ENCODE measurements at regions not wholly inside any gene's neighbourhood (a gene's known extent, or its start where the extent isn't known, plus 50 kb on each side); places are given as distances from the start of the nearest gene placed in this dataset.

GRCh38 chrX:1894740-1895139 lies 279.9 kb downstream of the ASMT start:
- Histone ChIP-seq H3K4me3 (no peak overlapping the region), H3K27me3 (peaks cover 0 to 17% (median 0%) of the 10 kb centered on the region in 4 donors), H3K4me1 (no peaks in the 10 kb centered on the region), H3K9me3 (no peaks in the 10 kb centered on the region), H3K36me3 (no peaks in the 10 kb centered on the region), H3K27ac (replicated peaks in 1 of 4) (no peak overlapping the region)
- 61% methylated on average over 17 of the region's 17 CpGs for WGBS
- TF ChIP-seq POLR2A (IDR thresholded peaks at IDR 0.05; ENCODE audit: low read depth): no peak
- TF ChIP-seq POLR2AphosphoS5 (IDR thresholded peaks at IDR 0.05): no peak
- no peak for TF ChIP-seq EP300 (IDR thresholded peaks at IDR 0.05)
- no peak for TF ChIP-seq CTCF (IDR thresholded peaks at IDR 0.05)
- intact Hi-C loops (cut with DNase I): no loop called here
- DNase-seq (ENCODE audit: extremely low spot score): no peak

- TF ChIP-seq CTCF (IDR thresholded peaks at IDR 0.05): no peak
- TF ChIP-seq POLR2A (IDR thresholded peaks at IDR 0.05; ENCODE audit: low read depth): no peak
- no peak for TF ChIP-seq POLR2AphosphoS5 (IDR thresholded peaks at IDR 0.05)
- no peak for TF ChIP-seq EP300 (IDR thresholded peaks at IDR 0.05)
- intact Hi-C loops (cut with DNase I): no loop called here
- Histone ChIP-seq H3K27me3 (peaks cover 0 to 18% (median 0%) of the 10 kb centered on the region in 4 donors), H3K27ac (replicated peaks in 1 of 4) (no peak overlapping the region), H3K36me3 (no peaks in the 10 kb centered on the region), H3K4me1 (no peaks in the 10 kb centered on the region), H3K9me3 (no peaks in the 10 kb centered on the region), H3K4me3 (no peak overlapping the region)
- no peak for DNase-seq (ENCODE audit: extremely low spot score)
Observed at GRCh38 chrX:1895583-1895982, 280.7 kb downstream of the ASMT start.

- no peak for TF ChIP-seq CTCF (IDR thresholded peaks at IDR 0.05)
- no peak for TF ChIP-seq POLR2A (IDR thresholded peaks at IDR 0.05; ENCODE audit: low read depth)
- TF ChIP-seq EP300 (IDR thresholded peaks at IDR 0.05): no peak
- TF ChIP-seq POLR2AphosphoS5 (IDR thresholded peaks at IDR 0.05): no peak
- Histone ChIP-seq H3K27me3 (peaks cover 0 to 36% (median 0%) of the 10 kb centered on the region in 4 donors), H3K36me3 (no peaks in the 10 kb centered on the region), H3K4me1 (no peaks in the 10 kb centered on the region), H3K9me3 (no peaks in the 10 kb centered on the region), H3K27ac (replicated peaks in 1 of 4) (no peak overlapping the region), H3K4me3 (no peak overlapping the region)
- WGBS: 61% methylated on average over 7 of the region's 12 CpGs
- no peak for DNase-seq (ENCODE audit: extremely low spot score)
- intact Hi-C loops (cut with DNase I): no loop called here
Observed at GRCh38 chrX:1899841-1900240, 285.0 kb downstream of the ASMT start.

- WGBS: 64% methylated on average over 7 of the region's 7 CpGs
- DNase-seq (ENCODE audit: extremely low spot score): no peak
- TF ChIP-seq EP300 (IDR thresholded peaks at IDR 0.05) (no peak), POLR2A (IDR thresholded peaks at IDR 0.05; ENCODE audit: low read depth) (no peak), CTCF (IDR thresholded peaks at IDR 0.05) (no peak), POLR2AphosphoS5 (IDR thresholded peaks at IDR 0.05) (no peak)
Observed at GRCh38 chrX:1902901-1903235, 288.0 kb downstream of the ASMT start.

GRCh38 chrX:1903236-1903935 lies 288.5 kb downstream of the ASMT start:
- H3K27me3 ChIP-seq: peaks cover 0 to 29% (median 0%) of the 10 kb centered on the region in 4 donors
- no peaks in the 10 kb centered on the region for H3K36me3 ChIP-seq
- H3K27ac ChIP-seq (replicated peaks in 1 of 4): no peak overlapping the region
- no peaks in the 10 kb centered on the region for H3K4me1 ChIP-seq
- TF ChIP-seq POLR2A (IDR thresholded peaks at IDR 0.05; ENCODE audit: low read depth) (no peak), POLR2AphosphoS5 (IDR thresholded peaks at IDR 0.05) (no peak), CTCF (IDR thresholded peaks at IDR 0.05) (no peak), EP300 (IDR thresholded peaks at IDR 0.05) (no peak)
- DNase-seq (ENCODE audit: extremely low spot score): no peak
- intact Hi-C loops (cut with DNase I): no loop called here
- WGBS: 76% methylated on average over 17 of the region's 17 CpGs
- peaks cover 0 to 16% (median 8%) of the 10 kb centered on the region in 4 donors for H3K9me3 ChIP-seq
- H3K4me3 ChIP-seq: no peak overlapping the region

More at GRCh38 chrX:1902901-1903235, 288.0 kb downstream of the ASMT start:
- Histone ChIP-seq H3K4me1 (no peaks in the 10 kb centered on the region), H3K4me3 (no peak overlapping the region), H3K36me3 (no peaks in the 10 kb centered on the region), H3K9me3 (peaks cover 0 to 16% (median 8%) of the 10 kb centered on the region in 4 donors), H3K27ac (replicated peaks in 1 of 4) (no peak overlapping the region), H3K27me3 (peaks cover 0 to 29% (median 0%) of the 10 kb centered on the region in 4 donors)
- intact Hi-C loops (cut with DNase I): no loop called here

Measured in esophagus muscularis mucosa (tissue), 4 donors.